ENCODE measurements at regions not wholly inside any gene's neighbourhood (a gene's known extent, or its start where the extent isn't known, plus 50 kb on each side); places are given as distances from the start of the nearest gene placed in this dataset.
"Not testable (repeated sequence)": the region's sequence is repeated elsewhere in the genome, so short reads cannot be mapped to it uniquely, and the experiment has no call there.

DNA sequence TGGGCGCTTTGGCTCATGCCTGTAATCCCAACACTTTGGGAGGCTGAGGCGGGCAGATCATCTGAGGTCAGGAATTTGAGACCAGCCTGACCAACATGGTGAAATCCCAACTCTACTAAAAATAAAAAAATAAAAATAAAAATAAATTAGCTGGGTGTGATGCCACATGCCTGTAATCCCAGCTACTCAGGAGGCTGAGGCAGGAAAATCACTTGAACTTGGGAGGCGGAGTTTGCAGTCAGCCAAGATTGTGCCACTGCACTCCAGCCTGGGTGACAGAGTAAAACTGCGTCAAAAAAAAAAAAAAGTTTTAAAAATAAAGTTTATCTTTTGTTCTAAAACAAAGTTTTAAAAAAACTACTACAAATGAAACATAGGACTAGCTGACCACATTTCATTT is 69.8 kb upstream of the ERCC4 start:
- DNase-seq (ENCODE audit: low spot score); H3K36me3 Mint-ChIP-seq (ENCODE audit: low read depth); H3K9me3 Mint-ChIP-seq; H3K27me3 Mint-ChIP-seq (ENCODE audit: low read depth); H3K4me3 Mint-ChIP-seq; H3K4me1 Mint-ChIP-seq (ENCODE audit: low read depth); H3K27ac Mint-ChIP-seq: not testable (repeated sequence)

DNA sequence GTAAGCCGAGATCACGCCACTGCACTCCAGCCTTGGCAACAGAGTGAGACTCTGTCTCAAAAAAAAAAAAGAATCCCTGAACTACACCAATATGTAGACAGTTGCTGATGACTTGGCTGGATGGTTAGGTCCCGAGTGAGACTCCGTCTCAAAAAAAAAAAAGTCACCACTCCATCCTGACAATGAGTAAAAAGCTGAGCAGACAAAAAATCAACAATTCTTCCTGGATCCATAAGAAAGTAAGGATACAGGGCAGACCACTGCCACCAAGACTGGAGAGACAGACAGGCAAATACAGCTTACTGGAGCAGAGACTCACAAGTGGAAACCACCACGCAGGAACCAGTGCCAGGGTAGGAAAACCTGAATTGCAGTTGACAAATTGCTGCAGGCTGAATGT is 67.1 kb upstream of the ERCC4 start:
- DNase-seq (ENCODE audit: low spot score), result no peak
- Mint-ChIP-seq H3K4me3 (no peak overlapping the region), H3K27ac (no peak overlapping the region), H3K27me3 (ENCODE audit: low read depth) (no peaks in the 10 kb centered on the region), H3K4me1 (ENCODE audit: low read depth) (no peaks in the 10 kb centered on the region), H3K9me3 (no peaks in the 10 kb centered on the region), H3K36me3 (ENCODE audit: low read depth) (no peaks in the 10 kb centered on the region)

DNA sequence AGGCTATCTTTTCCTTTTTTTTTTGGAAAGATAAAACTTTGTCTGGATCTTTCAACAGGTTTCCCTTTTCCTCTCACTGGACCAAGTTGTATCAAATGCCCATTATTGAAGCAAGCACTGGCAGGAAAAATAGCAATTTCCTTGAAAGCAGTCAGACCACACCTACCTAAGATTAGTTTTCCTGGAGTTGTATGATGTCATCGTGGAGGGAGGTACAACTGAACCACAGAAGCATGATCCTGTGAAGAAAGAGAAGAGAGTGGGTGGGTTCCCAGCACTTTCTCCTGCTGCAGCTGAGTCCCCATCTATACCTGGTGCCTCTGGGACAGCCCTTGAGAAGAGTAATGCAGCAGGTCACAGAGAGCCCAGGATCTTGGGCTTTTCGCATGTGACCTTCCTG is 63.6 kb upstream of the ERCC4 start:
- DNase-seq (ENCODE audit: low spot score), result no peak
- no peaks in the 10 kb centered on the region for H3K4me1 Mint-ChIP-seq (ENCODE audit: low read depth)
- no peak overlapping the region for H3K4me3 Mint-ChIP-seq
- H3K36me3 Mint-ChIP-seq (ENCODE audit: low read depth), result no peaks in the 10 kb centered on the region
- no peaks in the 10 kb centered on the region for H3K9me3 Mint-ChIP-seq
- no peak overlapping the region for H3K27ac Mint-ChIP-seq
- H3K27me3 Mint-ChIP-seq (ENCODE audit: low read depth), result no peaks in the 10 kb centered on the region

DNA sequence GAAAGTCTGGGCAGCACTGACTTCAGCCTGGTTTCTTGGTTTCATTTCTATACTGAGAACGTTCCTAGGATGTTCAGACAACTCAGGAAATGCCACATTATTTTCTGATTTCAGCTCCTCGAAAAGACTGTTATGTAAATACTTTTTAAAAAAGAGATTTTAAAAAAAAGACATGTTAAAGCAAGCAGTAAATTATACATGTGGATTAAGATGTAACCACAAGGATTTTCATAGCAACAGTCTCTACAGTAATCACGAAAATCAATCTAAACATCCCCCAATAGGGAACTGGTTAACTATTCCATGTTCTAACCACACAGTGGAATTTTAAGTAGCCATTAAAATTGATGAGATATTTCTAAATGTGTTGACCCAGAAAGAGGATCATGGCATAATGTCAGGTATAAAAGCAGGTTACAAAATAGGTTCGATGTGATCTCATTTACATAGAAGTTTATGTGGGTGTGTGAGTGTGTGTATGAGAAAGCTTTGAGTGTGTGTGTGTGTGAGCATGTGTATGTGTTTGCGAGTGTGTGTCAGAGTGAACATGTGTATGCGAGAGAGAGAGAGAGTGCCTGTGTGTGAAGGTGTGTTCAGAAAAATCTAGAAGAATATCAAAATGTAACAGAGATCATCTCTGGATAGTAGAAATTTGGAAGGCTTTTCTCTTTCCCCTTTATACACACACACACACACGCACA is 63.0 kb upstream of the ERCC4 start:
- H3K4me1 Mint-ChIP-seq (ENCODE audit: low read depth), result no peaks in the 10 kb centered on the region
- H3K4me3 Mint-ChIP-seq, result no peak overlapping the region
- no peaks in the 10 kb centered on the region for H3K36me3 Mint-ChIP-seq (ENCODE audit: low read depth)
- no peak for DNase-seq (ENCODE audit: low spot score)
- no peaks in the 10 kb centered on the region for H3K27me3 Mint-ChIP-seq (ENCODE audit: low read depth)
- H3K9me3 Mint-ChIP-seq, result no peaks in the 10 kb centered on the region
- H3K27ac Mint-ChIP-seq, result no peak overlapping the region

DNA sequence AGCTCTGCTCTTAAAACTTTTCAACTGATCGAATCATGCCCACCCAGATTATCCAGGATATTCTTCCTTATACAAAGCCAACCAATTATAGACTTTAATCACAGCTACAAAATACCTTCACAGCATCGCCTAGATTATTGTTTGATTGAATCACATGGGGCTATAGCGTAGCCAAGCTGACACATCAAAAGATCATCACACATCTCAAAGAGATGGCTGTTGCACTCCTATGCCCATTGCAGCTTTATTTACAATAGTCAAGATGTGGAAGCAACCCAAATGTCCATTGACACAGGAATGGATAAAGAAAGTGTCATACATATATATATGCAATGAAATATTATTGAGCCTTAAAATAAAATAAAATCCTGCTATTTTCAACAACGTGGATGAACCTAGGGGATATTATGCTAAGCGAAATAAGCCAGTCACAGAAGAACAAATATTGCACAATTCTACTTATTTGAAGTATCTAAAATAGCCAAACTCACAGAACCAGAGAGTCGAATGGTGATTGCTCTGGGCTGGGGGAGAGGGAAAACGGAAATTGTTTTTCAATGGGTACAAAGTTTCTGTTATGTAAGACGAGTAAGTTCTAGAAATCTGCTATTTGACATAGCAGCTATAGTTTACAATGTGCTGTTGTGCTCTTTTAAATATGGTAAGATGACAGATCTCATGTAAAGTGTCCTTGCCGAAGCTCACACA is 60.9 kb upstream of the ERCC4 start:
- H3K4me1 Mint-ChIP-seq (ENCODE audit: low read depth), result no peaks in the 10 kb centered on the region
- H3K4me3 Mint-ChIP-seq, result no peak overlapping the region
- DNase-seq (ENCODE audit: low spot score), result no peak
- H3K36me3 Mint-ChIP-seq (ENCODE audit: low read depth), result no peaks in the 10 kb centered on the region
- H3K27me3 Mint-ChIP-seq (ENCODE audit: low read depth), result no peaks in the 10 kb centered on the region
- H3K9me3 Mint-ChIP-seq, result peaks cover 4% of the 10 kb centered on the region
- no peak overlapping the region for H3K27ac Mint-ChIP-seq

DNA sequence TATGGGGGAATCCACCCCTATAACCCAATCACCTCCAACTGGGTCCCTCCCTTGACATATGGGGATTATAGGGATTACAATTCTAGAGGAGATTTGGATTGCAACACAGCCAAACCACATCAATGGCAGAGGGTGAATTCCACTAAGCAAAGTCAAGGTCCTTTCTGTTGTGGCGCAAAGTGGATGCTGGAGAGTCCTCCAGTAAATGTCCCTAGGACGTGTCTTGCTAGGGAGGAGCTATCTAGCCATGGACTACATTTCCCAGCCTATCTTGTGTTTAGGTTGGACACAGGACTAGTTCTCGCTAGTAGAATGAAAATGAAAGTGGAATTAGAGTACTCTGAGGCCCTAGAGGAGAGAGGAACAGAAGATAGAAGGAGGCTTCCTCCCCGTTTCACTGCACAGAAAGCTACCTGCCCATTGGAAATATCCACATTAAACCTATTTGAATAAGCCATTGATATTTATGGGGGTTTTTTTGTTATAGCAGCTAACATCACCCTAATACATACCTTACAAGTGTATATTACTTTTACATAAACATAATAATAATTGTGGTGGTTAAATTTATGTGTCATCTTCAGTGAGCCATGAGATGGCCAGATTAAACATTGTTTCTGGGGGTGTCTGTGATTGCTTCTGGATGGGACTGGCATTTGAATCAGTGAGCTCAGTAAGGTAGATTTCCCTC is 56.7 kb upstream of the ERCC4 start:
- H3K36me3 Mint-ChIP-seq (ENCODE audit: low read depth), result no peaks in the 10 kb centered on the region
- peaks cover 4% of the 10 kb centered on the region for H3K9me3 Mint-ChIP-seq
- no peaks in the 10 kb centered on the region for H3K27me3 Mint-ChIP-seq (ENCODE audit: low read depth)
- H3K4me1 Mint-ChIP-seq (ENCODE audit: low read depth), result no peaks in the 10 kb centered on the region
- DNase-seq (ENCODE audit: low spot score), result no peak
- H3K4me3 Mint-ChIP-seq, result no peak overlapping the region
- no peak overlapping the region for H3K27ac Mint-ChIP-seq

DNA sequence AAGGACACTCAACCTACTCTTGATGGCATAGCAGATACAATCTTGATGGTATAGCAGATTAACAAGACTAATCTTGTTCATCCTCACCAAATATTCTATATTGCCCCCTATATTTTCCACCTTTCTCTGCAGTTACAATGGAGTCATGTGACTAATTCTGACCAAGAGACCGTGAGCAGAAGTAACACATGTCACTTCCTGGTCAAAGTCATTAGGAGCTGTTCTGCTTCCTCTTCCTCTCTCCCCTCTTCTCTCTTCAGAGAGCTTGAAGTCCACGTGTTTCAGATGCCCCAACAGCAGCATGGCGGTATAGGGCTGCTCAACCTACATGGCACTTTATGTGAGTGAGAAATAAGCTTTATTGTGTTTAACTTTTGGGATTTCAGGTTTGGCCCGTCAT is 55.3 kb upstream of the ERCC4 start:
- H3K4me1 Mint-ChIP-seq (ENCODE audit: low read depth), result no peaks in the 10 kb centered on the region

DNA sequence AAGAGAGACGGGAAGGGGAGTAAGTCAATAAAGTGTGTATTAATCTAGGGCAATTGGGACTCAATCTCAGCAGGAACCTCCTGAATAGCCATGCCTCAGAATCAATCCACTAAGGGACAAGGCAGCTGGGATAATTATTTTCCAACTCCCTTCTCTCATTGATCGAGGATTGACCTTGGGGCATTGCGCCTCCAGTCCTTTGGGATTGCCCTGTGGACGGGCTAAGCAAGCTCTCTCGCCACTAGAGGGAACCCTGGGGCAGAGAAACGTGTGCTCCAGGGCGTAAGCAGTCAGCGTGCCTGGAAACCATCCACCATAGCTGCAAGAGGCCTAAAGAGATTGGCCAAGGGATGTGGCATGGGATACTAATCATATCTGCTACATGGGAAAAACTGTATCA is 53.9 kb upstream of the ERCC4 start:
- no peaks in the 10 kb centered on the region for H3K27me3 Mint-ChIP-seq (ENCODE audit: low read depth)
- no peak overlapping the region for H3K4me3 Mint-ChIP-seq
- H3K4me1 Mint-ChIP-seq (ENCODE audit: low read depth), result no peaks in the 10 kb centered on the region
- H3K36me3 Mint-ChIP-seq (ENCODE audit: low read depth), result no peaks in the 10 kb centered on the region
- H3K27ac Mint-ChIP-seq, result no peak overlapping the region
- DNase-seq (ENCODE audit: low spot score), result peak; percentile 12
- H3K9me3 Mint-ChIP-seq, result peaks cover 4% of the 10 kb centered on the region

More for the DNA sequence above, 55.3 kb upstream of the ERCC4 start:
- H3K4me3 Mint-ChIP-seq, result no peak overlapping the region
- H3K9me3 Mint-ChIP-seq, result peaks cover 4% of the 10 kb centered on the region
- no peak for DNase-seq (ENCODE audit: low spot score)
- no peaks in the 10 kb centered on the region for H3K36me3 Mint-ChIP-seq (ENCODE audit: low read depth)
- H3K27me3 Mint-ChIP-seq (ENCODE audit: low read depth), result no peaks in the 10 kb centered on the region
- no peak overlapping the region for H3K27ac Mint-ChIP-seq

All from T-helper 2 cell treated with Interferon-gamma antibody and Interleukin-4, amounts not matched to agents 5 μg/mL and 100 μg/mL, for 36 hours (primary cell).